Stimulated activated naive CD8-positive, alpha-beta T cell treated with anti-CD3 and anti-CD28 coated beads, Interleukin-15, Interleukin-2, amounts not matched to agents 100 U/mL and 50 U/mL, for 24 hours (primary cell): ENCODE measurements at regions not wholly inside any gene's neighbourhood (a gene's known extent, or its start where the extent isn't known, plus 50 kb on each side); places are given as distances from the start of the nearest gene placed in this dataset.

Experiments used
- ATAC-seq: fragments of 150-1000 bp; cut with Tn5 transposase; one replicate; pipeline ENCODE4 v1.10.0; 2021
- DNase-seq: peaks from one replicate; pipeline ENCODE4 v3.0.0; 2021

- ATAC-seq = no peak
- DNase-seq = no peak
Observed at GRCh38 chr15:29424118-29424517, 154.5 kb upstream of the NSMCE3 start.

GRCh38 chr15:29422606-29423005 is 153.0 kb upstream of the NSMCE3 start:
- DNase-seq = no peak

GRCh38 chr15:29420188-29420587 is 150.6 kb upstream of the NSMCE3 start:
- ATAC-seq = no peak
- no peak for DNase-seq

More at GRCh38 chr15:29422606-29423005, 153.0 kb upstream of the NSMCE3 start:
- no peak for ATAC-seq

GRCh38 chr15:29418931-29419330 is 149.3 kb upstream of the NSMCE3 start:
- ATAC-seq = no peak
- no peak for DNase-seq

- ATAC-seq (no peak), DNase-seq (no peak)
Observed at GRCh38 chr15:29418178-29418577, 148.6 kb upstream of the NSMCE3 start.

GRCh38 chr15:29411299-29411698 is 141.7 kb upstream of the NSMCE3 start:
- DNase-seq (no peak), ATAC-seq (no peak)

GRCh38 chr15:29410338-29410737 is 140.7 kb upstream of the NSMCE3 start:
- DNase-seq (no peak), ATAC-seq (no peak)

- ATAC-seq (no peak), DNase-seq (no peak)
Observed at GRCh38 chr15:29409890-29410289, 140.3 kb upstream of the NSMCE3 start.

- ATAC-seq = no peak
- no peak for DNase-seq
Observed at GRCh38 chr15:29405564-29405963, 135.9 kb upstream of the NSMCE3 start.

- DNase-seq (no peak), ATAC-seq (no peak)
Observed at GRCh38 chr15:29403772-29404171, 134.2 kb upstream of the NSMCE3 start.

GRCh38 chr15:29401644-29402043 is 132.0 kb upstream of the NSMCE3 start:
- ATAC-seq (no peak), DNase-seq (no peak)

- DNase-seq (no peak), ATAC-seq (no peak)
Observed at GRCh38 chr15:29400701-29401100, 131.1 kb upstream of the NSMCE3 start.

- ATAC-seq (no peak), DNase-seq (no peak)
Observed at GRCh38 chr15:29398907-29399306, 129.3 kb upstream of the NSMCE3 start.

- DNase-seq = no peak
- ATAC-seq = no peak
Observed at GRCh38 chr15:29396176-29396811, 126.7 kb upstream of the NSMCE3 start.

- DNase-seq = no peak
- ATAC-seq = no peak
Observed at GRCh38 chr15:29393443-29393842, 123.8 kb upstream of the NSMCE3 start.

GRCh38 chr15:29392358-29392757 is 122.7 kb upstream of the NSMCE3 start:
- no peak for DNase-seq
- no peak for ATAC-seq

- ATAC-seq (no peak), DNase-seq (no peak)
Observed at GRCh38 chr15:29390051-29390450, 120.4 kb upstream of the NSMCE3 start.

- DNase-seq (no peak), ATAC-seq (no peak)
Observed at GRCh38 chr15:29386523-29386922, 116.9 kb upstream of the NSMCE3 start.

GRCh38 chr15:29383367-29383766 is 113.7 kb upstream of the NSMCE3 start:
- no peak for ATAC-seq
- DNase-seq = no peak

- no peak for ATAC-seq
Observed at GRCh38 chr15:29382862-29383261, 113.2 kb upstream of the NSMCE3 start.

GRCh38 chr15:29380466-29380865 is 110.8 kb upstream of the NSMCE3 start:
- ATAC-seq (no peak), DNase-seq (no peak)

More at GRCh38 chr15:29382862-29383261, 113.2 kb upstream of the NSMCE3 start:
- DNase-seq = no peak

- no peak for ATAC-seq
- no peak for DNase-seq
Observed at GRCh38 chr15:29379647-29380046, 110.0 kb upstream of the NSMCE3 start.

- DNase-seq (no peak), ATAC-seq (no peak)
Observed at GRCh38 chr15:29377161-29377560, 107.5 kb upstream of the NSMCE3 start.

- no peak for ATAC-seq
Observed at GRCh38 chr15:29376590-29376989, 107.0 kb upstream of the NSMCE3 start.

GRCh38 chr15:29369261-29369660 is 99.6 kb upstream of the NSMCE3 start:
- no peak for ATAC-seq

More at GRCh38 chr15:29376590-29376989, 107.0 kb upstream of the NSMCE3 start:
- DNase-seq = no peak

More at GRCh38 chr15:29369261-29369660, 99.6 kb upstream of the NSMCE3 start:
- no peak for DNase-seq
